Fibroblast of lung (primary cell): ENCODE measurements at regions not wholly inside any gene's neighbourhood (a gene's known extent, or its start where the extent isn't known, plus 50 kb on each side); places are given as distances from the start of the nearest gene placed in this dataset.
A peak's percentile ranks its signal among the peaks of the same experiment; 100 is the strongest.

ENCODE experiments used
- DNase-seq, 2 donors: peaks; one replicate each; pipeline versions ENCODE4 v3.0.0 to v3.0.0-alpha.2; 2010; ENCODE audit warnings: low read depth in 2 of 2
- H2AFZ ChIP-seq: 2 replicates; pipeline ENCODE4 v1.5.1; 2012; ENCODE audit warnings: low read length, control low read depth, inconsistent platforms
- H3K27ac ChIP-seq: 2 replicates; pipeline ENCODE4 v1.5.1; 2011; ENCODE audit warnings: low read length, control low read depth; ENCODE audit not compliant: insufficient read depth
- H3K27me3 ChIP-seq: 2 replicates; pipeline ENCODE4 v1.5.1; 2011; ENCODE audit warnings: mild to moderate bottlenecking, low read length; ENCODE audit not compliant: control insufficient read depth, insufficient read depth
- H3K36me3 ChIP-seq: 2 replicates; pipeline ENCODE4 v1.5.1; 2011; ENCODE audit warnings: low read length; ENCODE audit not compliant: control insufficient read depth, insufficient read depth
- H3K4me1 ChIP-seq: 2 replicates; pipeline ENCODE4 v1.5.1; 2011; ENCODE audit warnings: low read length; ENCODE audit not compliant: control insufficient read depth, insufficient read depth; ENCODE audit errors: extremely low read depth
- H3K4me2 ChIP-seq: 2 replicates; pipeline ENCODE4 v1.5.1; 2011; ENCODE audit warnings: low read length, control low read depth; ENCODE audit not compliant: insufficient read depth; ENCODE audit errors: extremely low read depth
- H3K4me3 ChIP-seq, 4 experiments: fragments of 200-600 bp in 1 of 4; sonication (generic) in 1 of 4; replicated peaks in 1 of 4; 2 replicates each; pipeline ENCODE4 v1.5.1; 2011 to 2016; ENCODE audit warnings: low read length in 4 of 4, low read depth in 3 of 4, mild to moderate bottlenecking in 3 of 4, control low read depth in 2 of 4, inconsistent platforms in 1 of 4, mixed read lengths in 1 of 4; ENCODE audit not compliant: insufficient read depth in 1 of 4; ENCODE audit errors: control extremely low read depth in 1 of 4
- H3K79me2 ChIP-seq: 2 replicates; pipeline ENCODE4 v1.5.1; 2012; ENCODE audit warnings: mild to moderate bottlenecking, low read length, inconsistent platforms; ENCODE audit not compliant: control insufficient read depth, insufficient read depth
- H3K9ac ChIP-seq: 2 replicates; pipeline ENCODE4 v1.5.1; 2011; ENCODE audit warnings: mild to moderate bottlenecking, low read length, control low read depth; ENCODE audit not compliant: insufficient read depth
- H3K9me3 ChIP-seq: 2 replicates; pipeline ENCODE4 v1.5.1; 2012; ENCODE audit warnings: low read depth, low read length; ENCODE audit not compliant: control insufficient read depth, insufficient read depth
- H4K20me1 ChIP-seq: 2 replicates; pipeline ENCODE4 v1.5.1; 2011; ENCODE audit warnings: low read length; ENCODE audit not compliant: control insufficient read depth, insufficient read depth; ENCODE audit errors: extremely low read depth
- EZH2 ChIP-seq: IDR thresholded peaks from 2 replicates; pipeline ENCODE4 v1.5.1; 2012; ENCODE audit warnings: low read length, control low read depth, mild to moderate bottlenecking; ENCODE audit errors: missing control alignments
- TF ChIP-seq, protein P1 (sequence below), 2 donors: IDR thresholded peaks in 1 of 2; conservative IDR thresholded peaks in 1 of 2; 1 replicate in 1 of 2; 2 replicates in 1 of 2; pipeline ENCODE4 v1.5.1; 2011 to 2012; ENCODE audit warnings: low read length in 2 of 2, control low read depth in 1 of 2, inconsistent platforms in 1 of 2, low read depth in 1 of 2, mild to moderate bottlenecking in 1 of 2

DNA sequence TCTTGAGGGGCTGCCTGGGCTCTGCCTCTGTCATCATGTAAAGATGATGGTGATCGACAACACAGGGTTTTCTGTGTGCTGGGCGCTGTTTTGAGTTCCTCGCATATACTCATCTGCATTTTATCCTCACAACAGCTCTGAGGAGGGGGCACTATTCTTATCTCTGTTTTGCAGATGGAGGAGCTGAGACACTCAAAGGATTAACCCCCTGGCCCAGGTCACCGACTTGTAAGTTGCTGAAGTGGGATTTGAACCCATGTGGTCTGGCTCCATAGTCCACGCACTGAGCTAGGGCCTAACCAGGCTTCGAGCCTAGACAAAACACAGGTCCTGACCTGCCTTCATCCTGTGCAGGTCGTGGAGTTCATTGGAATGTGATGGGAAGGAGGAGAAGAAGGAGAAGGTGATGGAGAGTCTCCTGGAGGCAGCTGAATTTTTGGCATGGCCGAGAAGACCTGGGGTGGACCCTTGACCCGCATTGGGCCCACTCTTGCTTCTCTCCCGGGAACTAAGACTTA is 140.0 kb downstream of the ASCL4 start:
- Histone ChIP-seq H3K27ac (no peak overlapping the region), H3K9me3 (no peaks in the 10 kb centered on the region), H3K27me3 (no peaks in the 10 kb centered on the region), H3K4me3 (no peak overlapping the region), H3K36me3 (no peaks in the 10 kb centered on the region), H3K4me1 (no peaks in the 10 kb centered on the region), H4K20me1 (no peaks in the 10 kb centered on the region), H2AFZ (no peak overlapping the region), H3K79me2 (no peaks in the 10 kb centered on the region), H3K9ac (no peak overlapping the region), H3K4me2 (no peak overlapping the region)
- no peak for DNase-seq
- TF ChIP-seq, protein P1, sequence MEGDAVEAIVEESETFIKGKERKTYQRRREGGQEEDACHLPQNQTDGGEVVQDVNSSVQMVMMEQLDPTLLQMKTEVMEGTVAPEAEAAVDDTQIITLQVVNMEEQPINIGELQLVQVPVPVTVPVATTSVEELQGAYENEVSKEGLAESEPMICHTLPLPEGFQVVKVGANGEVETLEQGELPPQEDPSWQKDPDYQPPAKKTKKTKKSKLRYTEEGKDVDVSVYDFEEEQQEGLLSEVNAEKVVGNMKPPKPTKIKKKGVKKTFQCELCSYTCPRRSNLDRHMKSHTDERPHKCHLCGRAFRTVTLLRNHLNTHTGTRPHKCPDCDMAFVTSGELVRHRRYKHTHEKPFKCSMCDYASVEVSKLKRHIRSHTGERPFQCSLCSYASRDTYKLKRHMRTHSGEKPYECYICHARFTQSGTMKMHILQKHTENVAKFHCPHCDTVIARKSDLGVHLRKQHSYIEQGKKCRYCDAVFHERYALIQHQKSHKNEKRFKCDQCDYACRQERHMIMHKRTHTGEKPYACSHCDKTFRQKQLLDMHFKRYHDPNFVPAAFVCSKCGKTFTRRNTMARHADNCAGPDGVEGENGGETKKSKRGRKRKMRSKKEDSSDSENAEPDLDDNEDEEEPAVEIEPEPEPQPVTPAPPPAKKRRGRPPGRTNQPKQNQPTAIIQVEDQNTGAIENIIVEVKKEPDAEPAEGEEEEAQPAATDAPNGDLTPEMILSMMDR (conservative IDR thresholded peaks at IDR 0.05 in 1 of 2, IDR thresholded peaks at IDR 0.05 in 1 of 2; ENCODE audit: low read depth in 1 of 2, low read length in 2 of 2) = no peak
- no peak for TF ChIP-seq EZH2

GRCh38 chr12:107917912-107918800 is 143.7 kb downstream of the ASCL4 start:
- H3K4me2 ChIP-seq = no peak overlapping the region
- no peaks in the 10 kb centered on the region for H3K4me1 ChIP-seq
- no peak overlapping the region for H3K9ac ChIP-seq
- no peaks in the 10 kb centered on the region for H3K79me2 ChIP-seq
- H3K27me3 ChIP-seq = no peaks in the 10 kb centered on the region
- H3K4me3 ChIP-seq = no peak overlapping the region
- no peaks in the 10 kb centered on the region for H4K20me1 ChIP-seq
- TF ChIP-seq, protein P1 (conservative IDR thresholded peaks at IDR 0.05 in 1 of 2, IDR thresholded peaks at IDR 0.05 in 1 of 2; ENCODE audit: low read depth in 1 of 2, low read length in 2 of 2) = peak; percentile 50 to 55
- TF ChIP-seq EZH2 = no peak
- H2AFZ ChIP-seq = no peak overlapping the region
- H3K36me3 ChIP-seq = no peaks in the 10 kb centered on the region
- H3K27ac ChIP-seq = no peak overlapping the region
- DNase-seq = peak; percentile 4 to 5
- H3K9me3 ChIP-seq = no peaks in the 10 kb centered on the region

DNA sequence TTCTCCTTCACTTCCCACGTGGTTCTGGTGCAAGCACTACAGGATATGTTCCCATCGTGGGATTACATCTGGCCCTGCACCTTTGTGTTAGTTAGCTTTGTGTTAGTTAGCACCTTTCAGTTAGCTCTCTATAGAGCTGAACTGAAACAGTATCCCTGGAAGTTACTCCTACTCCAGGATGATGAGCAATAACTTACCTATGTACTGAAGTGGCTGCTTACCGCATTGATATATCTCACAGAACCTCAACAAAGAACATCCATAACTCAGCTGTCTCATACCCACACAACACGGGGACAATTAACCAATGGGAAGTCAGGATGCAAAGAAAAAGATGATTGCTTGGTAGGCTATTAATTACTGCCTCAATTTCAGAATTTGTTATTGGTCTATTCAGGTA is 146.6 kb downstream of the ASCL4 start:
- H3K36me3 ChIP-seq = no peaks in the 10 kb centered on the region
- no peak overlapping the region for H2AFZ ChIP-seq
- H3K9me3 ChIP-seq = no peaks in the 10 kb centered on the region
- H3K27me3 ChIP-seq = no peaks in the 10 kb centered on the region
- TF ChIP-seq, protein P1 (conservative IDR thresholded peaks at IDR 0.05 in 1 of 2, IDR thresholded peaks at IDR 0.05 in 1 of 2; ENCODE audit: low read depth in 1 of 2, low read length in 2 of 2) = no peak
- TF ChIP-seq EZH2 = no peak
- no peak for DNase-seq
- H4K20me1 ChIP-seq = no peaks in the 10 kb centered on the region
- no peaks in the 10 kb centered on the region for H3K4me1 ChIP-seq
- H3K9ac ChIP-seq = no peak overlapping the region
- no peak overlapping the region for H3K4me2 ChIP-seq
- H3K27ac ChIP-seq = no peak overlapping the region
- H3K79me2 ChIP-seq = no peaks in the 10 kb centered on the region
- no peak overlapping the region for H3K4me3 ChIP-seq
